HCT116 (cell line): ENCODE measurements at regions not wholly inside any gene's neighbourhood (a gene's known extent, or its start where the extent isn't known, plus 50 kb on each side); places are given as distances from the start of the nearest gene placed in this dataset.

Experiments used
- ATAC-seq: fragments of 200-7000 bp; cut with Tn5 transposase; 2 replicates; pipeline ENCODE4 v1.9.1; 2020; ENCODE audit warnings: mild to moderate bottlenecking, moderate library complexity
- BruUV-seq: library from RNA; stranded (reverse); fragments of 400-500 nt; replicated peaks from 2 replicates; lab custom pipeline; 2021; lab: Mats Ljungman, UMichigan
- CTCF ChIA-PET: fragments of 300-600 bp; sonication (Branson Sonifier 250); formaldehyde crosslinking; loops from one replicate; lab custom pipeline; 2021; ENCODE audit warnings: antibody characterized with exemption; lab: Charles Lee
- POLR2A ChIA-PET: fragments of 300-600, 350-600 bp; sonication (Branson Sonifier 250); formaldehyde crosslinking; loops from one replicate; lab custom pipeline; 2021; ENCODE audit warnings: antibody characterized with exemption; lab: Charles Lee
- RAD21 ChIA-PET, 2 experiments: fragments of 300-600 bp; sonication (Branson Sonifier 250); formaldehyde crosslinking; loops; one replicate each; lab custom pipeline; 2023; ENCODE audit warnings: low total read pairs in 2 of 2; ENCODE audit not compliant: uncharacterized antibody in 2 of 2, unreplicated experiment in 2 of 2, low non-redundant PET in 1 of 2; lab: Charles Lee
- DNase-seq: peaks from one replicate; pipeline ENCODE4 v3.0.0-alpha.2; 2010; ENCODE audit warnings: low read depth, low spot score
- H2AFZ ChIP-seq: fragments of 200-600 bp; shearing (Covaris generic), sonication (generic); 2 replicates; pipeline ENCODE4 v1.6.1; 2017; ENCODE audit warnings: low read depth, mixed run types, mixed read lengths, antibody characterized with exemption, low read length; ENCODE audit not compliant: poor library complexity, severe bottlenecking
- H3K27ac ChIP-seq: 2 replicates; pipeline ENCODE4 v1.5.1; 2012; ENCODE audit warnings: low read depth, low read length
- H3K27me3 ChIP-seq: fragments of 200-600 bp; sonication (generic); 2 replicates; pipeline ENCODE4 v1.6.1; 2016; ENCODE audit warnings: mixed run types, low read length, mixed read lengths; ENCODE audit not compliant: insufficient read depth
- H3K36me3 ChIP-seq, 2 experiments: fragments of 200-500 bp in 1 of 2; fragments of 200-600 bp in 1 of 2; sonication (Bioruptor generic) in 1 of 2; sonication (generic) in 1 of 2; 2 replicates each; pipeline versions ENCODE4 v1.5.1 to v1.6.1; 2014 to 2016; ENCODE audit warnings: low read length in 2 of 2, inconsistent platforms in 1 of 2, mixed read lengths in 1 of 2, mixed run types in 1 of 2; ENCODE audit not compliant: insufficient read depth in 2 of 2, control insufficient read depth in 1 of 2
- H3K4me1 ChIP-seq, 2 experiments: fragments of 200-600 bp in 1 of 2; sonication (generic) in 1 of 2; 2 replicates each; pipeline versions ENCODE4 v1.5.1 to v1.6.1; 2012 to 2017; ENCODE audit warnings: low read length in 2 of 2, inconsistent platforms in 1 of 2, mild to moderate bottlenecking in 1 of 2, mixed read lengths in 1 of 2, mixed run types in 1 of 2, moderate library complexity in 1 of 2; ENCODE audit not compliant: insufficient read depth in 2 of 2, control insufficient read depth in 1 of 2
- H3K4me2 ChIP-seq: fragments of 200-600 bp; sonication (generic); 2 replicates; pipeline ENCODE4 v1.6.1; 2017; ENCODE audit warnings: mixed run types, low read length, mixed read lengths
- H3K4me3 ChIP-seq, 2 experiments: fragments of 200-600 bp in 1 of 2; sonication (generic) in 1 of 2; replicated peaks in 1 of 2; 2 replicates each; pipeline ENCODE4 v1.5.1; 2011 to 2016; ENCODE audit warnings: low read length in 2 of 2, control low read depth in 1 of 2, low read depth in 1 of 2, mild to moderate bottlenecking in 1 of 2, mixed read lengths in 1 of 2, mixed run types in 1 of 2
- H3K79me2 ChIP-seq: fragments of 200-600 bp; sonication (generic); 2 replicates; pipeline ENCODE4 v1.6.1; 2017; ENCODE audit warnings: mild to moderate bottlenecking, mixed run types, low read length, moderate library complexity, mixed read lengths; ENCODE audit not compliant: insufficient read depth
- H3K9ac ChIP-seq: fragments of 200-600 bp; sonication (generic); 2 replicates; pipeline ENCODE4 v1.6.1; 2016; ENCODE audit warnings: low read length, mixed read lengths
- H3K9me2 ChIP-seq: fragments of 200-600 bp; sonication (generic), shearing (Covaris generic); 2 replicates; pipeline ENCODE4 v1.6.1; 2017; ENCODE audit warnings: mixed run types, mild to moderate bottlenecking, moderate library complexity; ENCODE audit not compliant: insufficient read depth
- H3K9me3 ChIP-seq, 2 experiments: fragments of 200-500 bp in 1 of 2; fragments of 200-600 bp in 1 of 2; sonication (Bioruptor generic) in 1 of 2; sonication (generic) in 1 of 2; 2 replicates each; pipeline ENCODE4 v1.6.1; 2014 to 2017; ENCODE audit warnings: low read length in 2 of 2, mixed read lengths in 2 of 2, inconsistent platforms in 1 of 2, low read depth in 1 of 2, mild to moderate bottlenecking in 1 of 2, mixed run types in 1 of 2, moderate library complexity in 1 of 2; ENCODE audit not compliant: control insufficient read depth in 1 of 2, insufficient read depth in 1 of 2
- H4K20me1 ChIP-seq: fragments of 200-600 bp; sonication (generic), shearing (Covaris generic); 2 replicates; pipeline ENCODE4 v1.6.1; 2017; ENCODE audit warnings: mixed run types, mild to moderate bottlenecking, moderate library complexity; ENCODE audit not compliant: insufficient read depth
- CBX3 ChIP-seq: IDR thresholded peaks from 2 replicates; pipeline ENCODE4 v1.6.1; 2012; ENCODE audit warnings: low read depth
- EGR1 ChIP-seq: IDR thresholded peaks from 2 replicates; pipeline ENCODE4 v1.6.1; 2012; ENCODE audit warnings: low read depth
- ELF1 ChIP-seq: IDR thresholded peaks from 2 replicates; pipeline ENCODE4 v1.6.1; 2012; ENCODE audit warnings: low read depth, borderline replicate concordance
- EZH2 ChIP-seq: fragments of 200-600 bp; sonication (generic); IDR thresholded peaks from 2 replicates; pipeline ENCODE4 v1.6.1; 2017; ENCODE audit warnings: antibody characterized with exemption, mixed run types
- JUND ChIP-seq: IDR thresholded peaks from 2 replicates; pipeline ENCODE4 v1.6.1; 2012
- POLR2A ChIP-seq: IDR thresholded peaks from 2 replicates; pipeline ENCODE4 v1.7.0; 2011; ENCODE audit warnings: borderline replicate concordance; ENCODE audit not compliant: insufficient read depth, insufficient read length; ENCODE audit errors: extremely low read depth
- POLR2AphosphoS5 ChIP-seq: IDR thresholded peaks from 2 replicates; pipeline ENCODE4 v1.6.1; 2011; ENCODE audit warnings: mild to moderate bottlenecking, low read depth, low read length, moderate library complexity
- RAD21 ChIP-seq: IDR thresholded peaks from 2 replicates; pipeline ENCODE4 v1.6.1; 2012; ENCODE audit warnings: low read depth, mild to moderate bottlenecking
- SIN3A ChIP-seq: IDR thresholded peaks from 2 replicates; pipeline ENCODE4 v1.6.1; 2012; ENCODE audit warnings: low read depth
- SP1 ChIP-seq: IDR thresholded peaks from 2 replicates; pipeline ENCODE4 v1.6.1; 2012; ENCODE audit warnings: low read depth
- ZNF274 ChIP-seq: fragments of 200-500 bp; sonication (Bioruptor generic); IDR thresholded peaks from 2 replicates; pipeline ENCODE4 v1.6.1; 2014; ENCODE audit warnings: mild to moderate bottlenecking, low read depth, low read length, inconsistent platforms
- intact Hi-C: fragments of 100-400 bp; cut with micrococcal nuclease; formaldehyde crosslinking; loops from 2 replicates; pipeline ENCODE4 v1.10.0; 2022
- TF ChIP-seq, protein P1 (sequence below): IDR thresholded peaks from 2 replicates; pipeline ENCODE4 v1.6.1; 2012; ENCODE audit warnings: low read depth
- TF ChIP-seq, protein P2 (sequence below): IDR thresholded peaks from 2 replicates; pipeline ENCODE4 v1.6.1; 2011; ENCODE audit warnings: mild to moderate bottlenecking, low read length, moderate library complexity; ENCODE audit not compliant: insufficient replicate concordance; ENCODE audit errors: extremely low read depth
- TF ChIP-seq, protein P3 (sequence below): IDR thresholded peaks from 2 replicates; pipeline ENCODE4 v1.6.1; 2012

DNA sequence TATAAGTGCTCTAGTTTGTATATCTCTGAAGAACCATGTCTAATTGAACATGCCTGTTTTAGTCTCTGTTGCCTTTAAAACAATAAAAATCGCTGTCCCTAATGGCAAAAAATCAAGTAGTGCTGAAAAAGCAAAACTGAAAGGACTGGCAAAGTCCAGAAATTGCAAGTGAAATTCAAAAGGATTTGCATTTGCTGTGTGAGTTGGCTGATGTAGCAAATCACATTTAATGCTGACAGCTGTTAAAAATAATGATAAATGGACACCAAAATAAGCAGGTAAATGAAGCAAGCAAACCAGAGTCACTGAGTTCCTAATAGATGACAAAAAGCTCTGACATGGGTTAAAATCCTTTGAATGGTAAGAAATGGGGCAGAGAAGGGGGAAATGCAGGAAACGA lies 874.1 kb downstream of the GRM8 start:
- H3K9me2 ChIP-seq: no peaks in the 10 kb centered on the region
- H3K9me3 ChIP-seq: no peaks in the 10 kb centered on the region
- H4K20me1 ChIP-seq: no peaks in the 10 kb centered on the region
- H3K4me1 ChIP-seq: no peaks in the 10 kb centered on the region
- no peaks in the 10 kb centered on the region for H3K36me3 ChIP-seq
- TF ChIP-seq ELF1 (no peak), SIN3A (no peak), POLR2A (no peak), SP1 (no peak), CBX3 (no peak), ZNF274 (no peak), EGR1 (no peak), RAD21 (no peak), POLR2AphosphoS5 (no peak), JUND (no peak), EZH2 (no peak)
- TF ChIP-seq, protein P1, sequence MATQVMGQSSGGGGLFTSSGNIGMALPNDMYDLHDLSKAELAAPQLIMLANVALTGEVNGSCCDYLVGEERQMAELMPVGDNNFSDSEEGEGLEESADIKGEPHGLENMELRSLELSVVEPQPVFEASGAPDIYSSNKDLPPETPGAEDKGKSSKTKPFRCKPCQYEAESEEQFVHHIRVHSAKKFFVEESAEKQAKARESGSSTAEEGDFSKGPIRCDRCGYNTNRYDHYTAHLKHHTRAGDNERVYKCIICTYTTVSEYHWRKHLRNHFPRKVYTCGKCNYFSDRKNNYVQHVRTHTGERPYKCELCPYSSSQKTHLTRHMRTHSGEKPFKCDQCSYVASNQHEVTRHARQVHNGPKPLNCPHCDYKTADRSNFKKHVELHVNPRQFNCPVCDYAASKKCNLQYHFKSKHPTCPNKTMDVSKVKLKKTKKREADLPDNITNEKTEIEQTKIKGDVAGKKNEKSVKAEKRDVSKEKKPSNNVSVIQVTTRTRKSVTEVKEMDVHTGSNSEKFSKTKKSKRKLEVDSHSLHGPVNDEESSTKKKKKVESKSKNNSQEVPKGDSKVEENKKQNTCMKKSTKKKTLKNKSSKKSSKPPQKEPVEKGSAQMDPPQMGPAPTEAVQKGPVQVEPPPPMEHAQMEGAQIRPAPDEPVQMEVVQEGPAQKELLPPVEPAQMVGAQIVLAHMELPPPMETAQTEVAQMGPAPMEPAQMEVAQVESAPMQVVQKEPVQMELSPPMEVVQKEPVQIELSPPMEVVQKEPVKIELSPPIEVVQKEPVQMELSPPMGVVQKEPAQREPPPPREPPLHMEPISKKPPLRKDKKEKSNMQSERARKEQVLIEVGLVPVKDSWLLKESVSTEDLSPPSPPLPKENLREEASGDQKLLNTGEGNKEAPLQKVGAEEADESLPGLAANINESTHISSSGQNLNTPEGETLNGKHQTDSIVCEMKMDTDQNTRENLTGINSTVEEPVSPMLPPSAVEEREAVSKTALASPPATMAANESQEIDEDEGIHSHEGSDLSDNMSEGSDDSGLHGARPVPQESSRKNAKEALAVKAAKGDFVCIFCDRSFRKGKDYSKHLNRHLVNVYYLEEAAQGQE: no peak
- TF ChIP-seq, protein P2, sequence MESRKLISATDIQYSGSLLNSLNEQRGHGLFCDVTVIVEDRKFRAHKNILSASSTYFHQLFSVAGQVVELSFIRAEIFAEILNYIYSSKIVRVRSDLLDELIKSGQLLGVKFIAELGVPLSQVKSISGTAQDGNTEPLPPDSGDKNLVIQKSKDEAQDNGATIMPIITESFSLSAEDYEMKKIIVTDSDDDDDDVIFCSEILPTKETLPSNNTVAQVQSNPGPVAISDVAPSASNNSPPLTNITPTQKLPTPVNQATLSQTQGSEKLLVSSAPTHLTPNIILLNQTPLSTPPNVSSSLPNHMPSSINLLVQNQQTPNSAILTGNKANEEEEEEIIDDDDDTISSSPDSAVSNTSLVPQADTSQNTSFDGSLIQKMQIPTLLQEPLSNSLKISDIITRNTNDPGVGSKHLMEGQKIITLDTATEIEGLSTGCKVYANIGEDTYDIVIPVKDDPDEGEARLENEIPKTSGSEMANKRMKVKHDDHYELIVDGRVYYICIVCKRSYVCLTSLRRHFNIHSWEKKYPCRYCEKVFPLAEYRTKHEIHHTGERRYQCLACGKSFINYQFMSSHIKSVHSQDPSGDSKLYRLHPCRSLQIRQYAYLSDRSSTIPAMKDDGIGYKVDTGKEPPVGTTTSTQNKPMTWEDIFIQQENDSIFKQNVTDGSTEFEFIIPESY: no peak
- TF ChIP-seq, protein P3, sequence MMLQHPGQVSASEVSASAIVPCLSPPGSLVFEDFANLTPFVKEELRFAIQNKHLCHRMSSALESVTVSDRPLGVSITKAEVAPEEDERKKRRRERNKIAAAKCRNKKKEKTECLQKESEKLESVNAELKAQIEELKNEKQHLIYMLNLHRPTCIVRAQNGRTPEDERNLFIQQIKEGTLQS: no peak
- ChIA-PET RAD21 (no interaction called here), POLR2A (no interaction called here), CTCF (no interaction called here)
- no peaks in the 10 kb centered on the region for H3K27me3 ChIP-seq
- no TSS peak for BruUV-seq
- no peak overlapping the region for H3K4me2 ChIP-seq
- H3K9ac ChIP-seq: no peak overlapping the region
- intact Hi-C loops: no loop called here
- H2AFZ ChIP-seq: no peak overlapping the region
- no peak overlapping the region for H3K27ac ChIP-seq
- no peak for DNase-seq
- no peak for ATAC-seq
- no peaks in the 10 kb centered on the region for H3K79me2 ChIP-seq
- no peak overlapping the region for H3K4me3 ChIP-seq
